Neuron (in vitro differentiated cells): ENCODE measurements at regions not wholly inside any gene's neighbourhood (a gene's known extent, or its start where the extent isn't known, plus 50 kb on each side); places are given as distances from the start of the nearest gene placed in this dataset.
"Not testable (repeated sequence)": the region's sequence is repeated elsewhere in the genome, so short reads cannot be mapped to it uniquely, and the experiment has no call there.

Experiments
- H2AFZ ChIP-seq: one replicate; pipeline ENCODE4 v1.6.1; 2013; ENCODE audit warnings: low read depth, mild to moderate bottlenecking, inconsistent platforms, low read length, moderate library complexity
- H3K27me3 ChIP-seq: one replicate; pipeline ENCODE4 v1.6.1; 2013; ENCODE audit warnings: low read length; ENCODE audit not compliant: insufficient read depth
- H3K36me3 ChIP-seq: one replicate; pipeline ENCODE4 v1.6.1; 2013; ENCODE audit warnings: low read length; ENCODE audit not compliant: insufficient read depth
- H3K4me1 ChIP-seq: one replicate; pipeline ENCODE4 v1.6.1; 2013; ENCODE audit warnings: low read length; ENCODE audit not compliant: insufficient read depth
- H3K4me3 ChIP-seq: 2 replicates; pipeline ENCODE4 v1.5.1; 2013; ENCODE audit warnings: mild to moderate bottlenecking, low read length, moderate library complexity
- H3K9me3 ChIP-seq: one replicate; pipeline ENCODE4 v1.6.1; 2013; ENCODE audit warnings: low read length

DNA sequence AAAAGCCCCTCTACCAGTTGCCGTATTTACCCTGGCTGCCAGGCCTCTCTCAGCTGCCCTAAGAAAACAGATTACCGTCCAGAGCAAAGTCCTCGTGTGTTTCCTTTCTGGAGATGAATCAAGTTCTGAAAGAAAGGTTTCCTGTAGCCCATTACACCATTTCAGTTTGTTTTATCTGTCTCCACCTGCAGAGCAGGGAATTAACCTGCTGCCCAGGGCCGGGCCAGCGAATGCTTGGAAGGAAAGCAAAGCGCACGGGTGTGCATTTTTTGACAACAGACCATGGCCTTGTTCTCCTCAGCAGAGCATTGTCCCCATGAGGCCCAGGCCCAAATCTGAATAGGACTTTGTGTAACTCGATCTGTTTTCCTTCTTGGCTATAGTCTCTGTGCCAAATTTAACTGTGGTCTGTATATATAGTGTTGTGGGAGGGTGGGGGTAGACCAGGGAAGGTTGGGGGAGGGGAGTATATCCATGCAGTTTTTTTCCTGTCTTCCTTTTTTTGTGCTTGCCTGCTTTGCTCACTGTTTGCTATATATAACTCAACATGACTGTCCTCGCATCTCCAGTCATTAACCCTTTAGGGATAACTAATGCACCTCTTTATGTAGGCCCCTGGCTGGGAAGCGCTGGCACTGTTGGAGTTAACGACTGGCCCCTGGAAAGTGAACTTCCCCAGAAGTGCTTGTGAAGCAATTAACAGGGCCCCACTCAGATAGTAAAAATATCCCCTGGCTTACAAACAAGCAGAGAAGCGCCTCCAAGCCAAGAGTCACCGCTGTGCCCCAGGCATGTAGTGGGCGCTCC lies 174.3 kb upstream of the PLGLB2 start:
- not testable (repeated sequence) for H3K4me1 ChIP-seq, H3K4me3 ChIP-seq, H3K9me3 ChIP-seq, H3K27me3 ChIP-seq, H3K36me3 ChIP-seq, H2AFZ ChIP-seq

DNA sequence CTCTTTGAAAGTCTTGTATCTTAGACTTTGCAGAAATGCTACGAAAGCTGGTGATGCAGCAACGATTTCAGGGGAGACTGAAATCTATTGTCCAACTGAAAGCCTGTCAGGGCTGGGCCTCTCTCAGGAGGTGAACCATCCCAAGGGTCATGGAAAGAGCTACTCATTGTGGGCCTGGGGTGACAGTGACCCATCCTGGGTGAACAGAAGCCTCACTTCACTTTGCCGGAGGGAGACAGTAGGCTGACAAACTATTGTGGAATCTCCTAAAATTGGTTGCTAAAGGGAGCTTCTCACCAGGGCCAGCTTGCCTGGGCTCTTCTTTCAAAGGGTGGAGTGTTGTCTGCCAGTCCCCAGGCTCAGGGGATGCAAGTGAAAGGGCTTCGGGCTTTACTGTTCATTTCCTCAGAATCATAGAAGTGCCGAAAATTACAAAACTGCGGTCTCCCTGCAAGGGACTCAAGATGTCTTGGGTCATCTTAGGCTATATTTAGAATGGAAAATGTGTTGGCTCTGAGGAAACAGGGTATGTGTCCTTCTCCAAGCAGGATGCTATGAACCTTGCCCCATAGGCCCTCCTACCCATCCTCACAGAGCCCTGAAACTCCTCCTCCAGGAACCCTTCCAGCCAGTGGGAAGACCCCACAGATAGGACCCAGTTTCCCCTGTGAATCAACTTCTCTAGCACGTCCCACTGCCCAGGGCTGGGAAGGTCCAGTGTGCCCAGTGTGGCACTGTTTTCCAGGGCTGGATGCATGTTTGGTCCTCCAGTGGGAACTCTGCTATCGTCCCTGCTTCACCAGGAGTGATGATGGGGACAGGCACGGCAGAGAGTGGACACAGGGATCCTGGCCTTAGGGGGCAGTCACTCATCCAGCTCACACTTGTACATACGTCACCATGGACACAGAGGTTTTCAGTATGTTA lies 173.4 kb upstream of the PLGLB2 start:
- not testable (repeated sequence) for H3K4me3 ChIP-seq, H3K27me3 ChIP-seq, H3K36me3 ChIP-seq, H2AFZ ChIP-seq, H3K9me3 ChIP-seq, H3K4me1 ChIP-seq

DNA sequence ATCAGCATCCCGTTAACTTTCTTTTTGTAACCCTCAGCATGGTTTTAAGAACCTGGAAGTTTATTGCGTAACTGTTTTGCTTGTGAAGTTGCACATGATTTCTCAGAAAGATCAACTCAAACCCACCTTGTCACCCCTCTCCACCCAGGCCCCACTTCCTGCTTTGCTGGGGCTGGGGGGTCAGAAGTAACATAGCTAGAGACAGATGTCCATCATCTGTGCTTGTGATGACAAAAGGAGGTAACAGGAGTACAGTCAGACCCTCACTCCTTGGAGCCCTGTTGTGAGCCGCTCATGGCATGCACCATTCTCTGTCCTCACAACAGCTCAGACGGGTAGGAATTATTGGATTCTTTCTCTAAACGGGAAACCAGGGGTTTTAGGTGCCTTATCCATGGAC lies 172.7 kb upstream of the PLGLB2 start:
- H2AFZ ChIP-seq, H3K27me3 ChIP-seq, H3K9me3 ChIP-seq, H3K4me3 ChIP-seq, H3K36me3 ChIP-seq, H3K4me1 ChIP-seq: not testable (repeated sequence)

DNA sequence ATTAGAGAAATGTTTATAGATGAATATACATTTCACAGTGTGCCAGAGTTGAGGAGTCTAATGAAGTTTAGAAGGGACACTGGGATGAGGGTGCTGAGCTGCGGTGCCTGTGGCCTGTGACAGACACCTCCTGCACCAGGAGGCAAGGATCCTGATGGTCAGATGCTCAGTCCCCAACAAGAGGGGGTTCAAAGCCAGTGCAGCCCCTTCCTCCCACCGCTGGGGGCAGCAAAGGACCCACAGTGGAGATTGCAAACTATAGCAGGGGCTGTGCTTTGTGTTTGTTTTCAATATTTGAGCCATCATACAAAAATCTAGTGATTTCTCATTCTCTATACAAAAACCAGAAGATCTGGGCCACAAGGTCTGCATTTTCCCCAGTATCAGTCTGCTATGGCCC lies 170.5 kb upstream of the PLGLB2 start:
- H3K9me3 ChIP-seq, H3K27me3 ChIP-seq, H3K36me3 ChIP-seq, H3K4me3 ChIP-seq, H3K4me1 ChIP-seq, H2AFZ ChIP-seq: not testable (repeated sequence)

DNA sequence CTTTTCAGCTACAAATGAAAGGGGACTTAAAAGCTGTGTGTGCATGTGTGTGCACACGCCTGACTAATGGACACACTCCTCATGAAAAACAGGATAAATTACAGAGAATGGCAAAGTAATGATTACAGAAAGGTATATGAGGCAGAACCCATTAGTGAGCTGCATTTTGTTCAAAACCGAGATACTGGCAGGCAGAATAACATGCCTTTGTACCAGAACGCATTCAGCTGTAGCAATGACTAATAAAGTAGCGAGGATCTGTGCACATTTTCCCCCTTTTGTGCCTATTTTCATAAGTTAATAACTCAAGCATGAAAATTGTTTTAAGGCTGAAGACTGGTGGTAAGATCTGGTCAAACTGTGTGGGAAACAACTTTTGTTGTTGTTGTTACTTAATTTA lies 165.7 kb upstream of the PLGLB2 start:
- not testable (repeated sequence) for H3K9me3 ChIP-seq, H3K36me3 ChIP-seq, H3K27me3 ChIP-seq, H2AFZ ChIP-seq, H3K4me1 ChIP-seq, H3K4me3 ChIP-seq

DNA sequence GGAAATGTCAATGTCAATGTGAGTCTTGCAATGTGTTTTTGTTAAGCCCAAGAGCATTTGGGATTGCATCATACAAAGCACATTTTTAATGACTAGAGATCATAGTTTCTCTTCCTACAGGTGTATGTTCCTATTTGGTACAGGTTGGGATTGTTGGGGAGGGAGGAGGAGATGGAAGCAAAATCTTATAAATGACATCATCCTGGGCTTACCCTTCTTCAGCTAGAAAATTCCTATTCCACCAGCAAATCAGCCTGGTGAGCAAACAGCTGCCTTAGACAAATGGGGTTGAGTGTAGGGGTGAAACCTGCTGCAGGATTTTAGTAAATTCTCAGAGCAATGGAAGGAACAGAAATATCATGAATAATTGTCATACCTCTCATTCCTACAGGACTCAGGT lies 165.3 kb upstream of the PLGLB2 start:
- H3K27me3 ChIP-seq, H3K4me1 ChIP-seq, H3K36me3 ChIP-seq, H3K4me3 ChIP-seq, H2AFZ ChIP-seq, H3K9me3 ChIP-seq: not testable (repeated sequence)

DNA sequence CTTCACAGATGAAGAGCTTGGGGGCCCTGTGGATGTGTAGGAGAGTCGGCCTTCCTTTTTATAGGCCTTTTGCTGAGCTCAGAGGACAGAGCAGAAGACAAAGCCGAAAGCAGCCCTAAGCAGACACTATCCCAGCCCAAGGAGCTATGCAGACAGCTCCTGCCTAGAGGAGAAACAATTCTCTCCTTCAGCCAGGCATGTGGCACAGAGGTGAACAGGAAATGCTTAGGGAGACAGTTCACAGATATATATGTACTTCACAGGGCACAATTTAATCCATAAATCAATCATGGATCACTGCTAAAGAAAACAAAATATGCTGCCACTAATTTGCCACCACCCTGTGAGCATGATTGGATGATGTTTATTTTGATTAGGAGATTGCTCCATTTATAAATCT lies 164.5 kb upstream of the PLGLB2 start:
- H3K36me3 ChIP-seq, H3K4me1 ChIP-seq, H3K4me3 ChIP-seq, H2AFZ ChIP-seq, H3K27me3 ChIP-seq, H3K9me3 ChIP-seq: not testable (repeated sequence)

DNA sequence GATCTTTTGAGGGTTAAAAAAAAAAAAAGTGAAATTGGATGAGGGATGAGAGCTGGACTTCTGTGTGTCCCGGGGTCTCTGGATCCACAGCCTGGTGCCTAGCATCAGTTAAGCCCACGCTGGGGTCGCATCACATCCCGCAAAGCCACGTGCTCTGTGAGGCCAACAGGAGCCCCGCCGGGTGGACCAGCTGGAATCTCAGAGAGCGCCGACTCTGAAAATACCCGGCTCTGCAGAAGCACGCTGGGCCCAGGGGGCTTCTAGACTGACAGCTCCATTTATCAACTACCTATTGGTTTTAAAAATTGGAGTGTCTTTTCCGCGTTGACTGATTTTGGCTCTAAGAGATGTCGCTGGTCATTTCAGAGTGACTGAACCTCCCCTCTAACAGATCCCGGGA lies 164.1 kb upstream of the PLGLB2 start:
- H3K36me3 ChIP-seq, H3K27me3 ChIP-seq, H2AFZ ChIP-seq, H3K9me3 ChIP-seq, H3K4me3 ChIP-seq, H3K4me1 ChIP-seq: not testable (repeated sequence)

DNA sequence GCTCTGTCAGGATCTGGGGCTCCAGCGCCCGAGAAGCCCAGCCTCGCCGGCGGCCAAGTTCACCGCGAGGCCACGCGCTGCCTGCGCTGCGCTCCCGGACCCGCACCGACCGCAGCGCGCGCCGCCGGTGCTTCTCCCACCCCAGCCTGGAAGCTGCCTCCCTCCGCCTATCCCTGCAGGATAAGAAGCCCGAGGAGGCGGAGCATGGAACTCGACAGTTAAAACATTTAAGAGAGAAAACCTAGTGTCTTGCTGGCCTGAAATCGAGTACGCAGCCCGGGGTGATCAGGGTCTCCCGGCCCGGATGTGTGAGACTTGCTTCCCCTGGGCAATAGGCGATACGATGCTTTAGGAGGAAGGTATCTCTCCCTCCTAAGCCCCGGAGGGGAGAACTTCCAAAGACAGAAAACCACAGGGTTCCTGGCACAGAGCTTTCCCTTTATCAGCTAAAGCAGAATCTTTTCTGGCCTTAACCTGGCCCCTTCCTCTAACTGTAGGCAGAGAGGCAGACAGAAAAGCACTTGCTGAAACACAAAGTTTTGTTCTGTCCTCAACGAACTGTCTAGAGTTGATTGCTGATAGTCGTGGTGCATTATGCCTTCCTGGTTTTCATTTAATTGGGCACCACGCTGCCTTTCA lies 163.5 kb upstream of the PLGLB2 start:
- not testable (repeated sequence) for H3K27me3 ChIP-seq, H3K4me3 ChIP-seq, H3K9me3 ChIP-seq, H3K36me3 ChIP-seq, H2AFZ ChIP-seq, H3K4me1 ChIP-seq

DNA sequence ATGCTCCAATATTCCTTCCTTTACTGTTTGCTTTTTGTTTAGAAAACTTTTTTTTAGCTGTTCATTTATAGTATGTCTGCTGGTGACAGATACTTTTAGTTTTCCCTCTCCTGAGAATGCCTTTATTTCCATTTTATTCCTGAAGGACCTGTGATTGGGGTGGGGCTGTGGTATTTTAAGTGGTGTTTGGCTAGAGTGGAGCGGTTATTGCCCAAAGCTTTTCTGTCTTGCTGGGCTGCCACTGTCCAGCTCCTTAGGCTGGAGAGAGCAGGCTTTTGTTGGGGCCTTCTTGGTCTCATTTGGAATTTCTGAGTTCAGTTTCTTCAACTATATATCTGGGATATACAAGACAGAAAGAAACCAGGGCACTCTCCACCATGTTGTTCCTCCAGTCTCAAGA lies 160.0 kb upstream of the PLGLB2 start:
- H3K4me1 ChIP-seq, H3K36me3 ChIP-seq, H3K4me3 ChIP-seq, H2AFZ ChIP-seq, H3K9me3 ChIP-seq, H3K27me3 ChIP-seq: not testable (repeated sequence)

DNA sequence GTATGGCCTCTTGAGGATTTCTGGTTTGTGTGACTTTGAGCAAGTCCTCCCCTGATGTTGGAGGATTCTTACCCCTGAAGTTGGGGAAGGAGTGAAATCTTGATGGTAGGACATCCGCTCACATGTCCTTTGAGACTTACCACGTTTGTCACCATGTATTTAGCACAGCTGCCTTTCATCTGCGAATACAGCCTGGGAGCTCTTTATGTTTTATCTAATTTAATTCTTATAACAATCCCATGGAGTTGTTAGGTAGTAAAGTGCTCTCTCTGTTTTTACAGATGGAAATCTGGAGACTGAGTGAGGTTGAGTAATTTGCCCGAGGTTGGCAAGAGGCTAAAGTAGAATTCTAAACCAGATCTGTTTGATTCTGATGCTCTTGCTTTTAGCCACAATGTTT lies 154.9 kb upstream of the PLGLB2 start:
- H2AFZ ChIP-seq, H3K4me1 ChIP-seq, H3K4me3 ChIP-seq, H3K36me3 ChIP-seq, H3K9me3 ChIP-seq, H3K27me3 ChIP-seq: not testable (repeated sequence)

DNA sequence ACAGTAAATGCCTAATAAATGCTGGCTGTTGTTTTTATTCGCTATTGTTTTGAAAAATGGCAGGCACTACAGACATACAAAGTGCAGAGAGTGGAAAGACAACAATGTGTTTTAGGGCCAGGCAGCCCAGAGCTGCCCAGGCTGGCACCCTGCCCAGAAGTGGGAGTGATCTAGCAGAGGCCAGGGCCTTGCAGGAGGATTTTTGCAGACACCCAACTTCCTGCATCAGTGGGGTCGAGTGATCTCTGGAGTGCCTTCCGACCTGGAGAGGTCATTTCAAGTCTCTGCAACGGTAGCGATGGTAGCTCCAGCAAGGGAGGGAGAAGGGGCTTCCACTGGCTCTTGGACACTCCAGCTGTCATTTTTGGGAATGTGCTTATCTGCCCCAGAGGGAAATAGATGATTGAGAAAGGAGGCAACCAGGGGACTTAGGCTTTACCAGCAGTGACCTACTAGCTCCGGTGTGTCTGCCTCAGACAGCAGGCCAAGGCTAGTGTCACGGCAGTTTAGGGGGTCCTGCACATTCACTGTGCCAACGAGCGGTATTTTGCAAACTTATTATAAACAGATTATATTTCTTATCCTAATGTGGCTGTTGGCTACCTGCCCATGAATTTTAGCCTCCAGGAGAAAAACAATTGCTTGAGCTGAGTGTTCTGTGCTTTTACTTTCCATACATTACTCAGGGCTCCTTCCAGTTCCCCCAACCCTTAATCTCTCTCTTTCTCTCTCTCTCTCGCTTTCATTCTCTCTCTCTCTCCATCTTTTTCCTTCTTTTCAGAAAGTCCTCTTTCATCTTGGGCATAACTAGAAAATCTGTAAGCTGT lies 153.9 kb upstream of the PLGLB2 start:
- H3K4me3 ChIP-seq, H2AFZ ChIP-seq, H3K27me3 ChIP-seq, H3K36me3 ChIP-seq, H3K9me3 ChIP-seq, H3K4me1 ChIP-seq: not testable (repeated sequence)

DNA sequence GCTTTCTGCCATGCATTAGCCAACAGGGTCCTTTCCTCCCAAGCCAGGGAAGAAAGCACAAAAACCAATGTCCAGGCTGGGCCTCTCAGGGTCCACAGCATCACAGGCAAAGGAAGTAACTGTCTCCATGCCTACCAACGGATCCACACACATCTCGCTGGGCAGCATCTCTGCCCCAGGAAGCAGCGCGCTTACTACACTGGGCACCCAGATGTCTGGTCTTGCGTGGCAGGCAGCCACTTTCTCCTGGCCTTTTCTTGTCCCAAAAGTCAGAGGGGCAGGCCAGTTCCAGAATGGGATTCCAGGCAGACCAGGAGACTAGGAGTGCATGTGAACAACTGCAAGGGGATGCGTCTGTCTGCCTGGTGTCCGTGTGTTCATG lies 153.3 kb upstream of the PLGLB2 start:
- H3K36me3 ChIP-seq = not testable (repeated sequence)

More for the DNA sequence above, 153.3 kb upstream of the PLGLB2 start:
- not testable (repeated sequence) for H3K4me3 ChIP-seq, H2AFZ ChIP-seq, H3K9me3 ChIP-seq, H3K27me3 ChIP-seq, H3K4me1 ChIP-seq
